MM.1S (cell line): ENCODE measurements at regions not wholly inside any gene's neighbourhood (a gene's known extent, or its start where the extent isn't known, plus 50 kb on each side); places are given as distances from the start of the nearest gene placed in this dataset.

Experiments used
- CTCF ChIP-seq: fragments of 300-600 bp; sonication (generic); IDR thresholded peaks from 2 replicates; pipeline ENCODE4 v1.5.1; 2016; ENCODE audit warnings: antibody characterized with exemption, low read length, mixed read lengths
- EZH2 ChIP-seq: fragments of 300-600 bp; sonication (generic); optimal IDR thresholded peaks from 2 replicates; pipeline ENCODE3; 2017; ENCODE audit warnings: low read depth, mild to moderate bottlenecking, antibody characterized with exemption, low read length, mixed read lengths
- EZH2phosphoT487 ChIP-seq: fragments of 300-600 bp; sonication (generic); IDR thresholded peaks from 2 replicates; pipeline ENCODE4 v1.6.1; 2018; ENCODE audit warnings: antibody characterized with exemption, low read length

- TF ChIP-seq CTCF: no peak
- no peak for TF ChIP-seq EZH2phosphoT487
- TF ChIP-seq EZH2: no peak
Observed at GRCh38 chr4:112894480-112894879, 155.0 kb upstream of the ANK2 start.
